ENCODE measurements at regions not wholly inside any gene's neighbourhood (a gene's known extent, or its start where the extent isn't known, plus 50 kb on each side); places are given as distances from the start of the nearest gene placed in this dataset.

DNA sequence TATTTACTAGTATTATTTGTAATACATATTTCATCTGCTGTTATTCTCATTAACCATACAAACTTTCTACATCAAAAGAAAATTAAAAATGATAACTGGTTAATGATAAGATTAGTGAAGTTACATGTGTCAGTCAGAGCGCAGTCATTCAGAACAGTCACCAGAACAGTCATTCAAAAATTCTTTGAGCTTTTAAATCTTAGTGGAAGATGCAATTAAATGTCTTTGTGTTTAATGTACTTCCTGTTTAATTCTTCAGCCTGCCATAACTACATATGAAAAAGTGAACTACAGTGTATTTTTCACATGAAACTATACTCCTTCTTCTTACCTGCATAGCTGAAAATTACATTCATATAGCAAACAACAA is 179.7 kb upstream of the NDST4 start:
- H3K4me1 ChIP-seq (ENCODE audit: control insufficient read depth in 5 of 5, insufficient read depth in 5 of 5, low read length in 5 of 5), result no peaks in the 10 kb centered on the region
- DNase-seq (no peak), ATAC-seq (ENCODE audit: insufficient read depth, low FRiP score) (no peak)
- H3K4me3 ChIP-seq, result no peak overlapping the region
- no peaks in the 10 kb centered on the region for H3K9me3 ChIP-seq (ENCODE audit: control insufficient read depth in 4 of 4, insufficient read depth in 3 of 4, low read length in 3 of 4)
- WGBS, 2 donors, result 91 to 98% methylated on average over 1 of the region's 1 CpG
- no peaks in the 10 kb centered on the region for H3K27me3 ChIP-seq (ENCODE audit: control insufficient read depth in 3 of 3, insufficient read depth in 3 of 3, low read length in 2 of 3)
- H3K27ac ChIP-seq (ENCODE audit: low read depth in 1 of 2, low read length in 1 of 2), result no peak overlapping the region
- TF ChIP-seq, protein P1, sequence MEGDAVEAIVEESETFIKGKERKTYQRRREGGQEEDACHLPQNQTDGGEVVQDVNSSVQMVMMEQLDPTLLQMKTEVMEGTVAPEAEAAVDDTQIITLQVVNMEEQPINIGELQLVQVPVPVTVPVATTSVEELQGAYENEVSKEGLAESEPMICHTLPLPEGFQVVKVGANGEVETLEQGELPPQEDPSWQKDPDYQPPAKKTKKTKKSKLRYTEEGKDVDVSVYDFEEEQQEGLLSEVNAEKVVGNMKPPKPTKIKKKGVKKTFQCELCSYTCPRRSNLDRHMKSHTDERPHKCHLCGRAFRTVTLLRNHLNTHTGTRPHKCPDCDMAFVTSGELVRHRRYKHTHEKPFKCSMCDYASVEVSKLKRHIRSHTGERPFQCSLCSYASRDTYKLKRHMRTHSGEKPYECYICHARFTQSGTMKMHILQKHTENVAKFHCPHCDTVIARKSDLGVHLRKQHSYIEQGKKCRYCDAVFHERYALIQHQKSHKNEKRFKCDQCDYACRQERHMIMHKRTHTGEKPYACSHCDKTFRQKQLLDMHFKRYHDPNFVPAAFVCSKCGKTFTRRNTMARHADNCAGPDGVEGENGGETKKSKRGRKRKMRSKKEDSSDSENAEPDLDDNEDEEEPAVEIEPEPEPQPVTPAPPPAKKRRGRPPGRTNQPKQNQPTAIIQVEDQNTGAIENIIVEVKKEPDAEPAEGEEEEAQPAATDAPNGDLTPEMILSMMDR (IDR thresholded peaks at IDR 0.05; ENCODE audit: control extremely low read depth, extremely low read depth), result no peak
- no peaks in the 10 kb centered on the region for H3K36me3 ChIP-seq (ENCODE audit: control insufficient read depth in 4 of 4, insufficient read depth in 4 of 4, low read length in 4 of 4)
- no peak overlapping the region for H3K9ac ChIP-seq (ENCODE audit: insufficient read depth in 1 of 2, low read length in 2 of 2)

GRCh38 chr4:115292320-115293092 is 179.1 kb upstream of the NDST4 start:
- TF ChIP-seq, protein P1 (IDR thresholded peaks at IDR 0.05; ENCODE audit: control extremely low read depth, extremely low read depth), result no peak
- ATAC-seq (ENCODE audit: insufficient read depth, low FRiP score) (no peak), DNase-seq (no peak)
- H3K4me1 ChIP-seq (ENCODE audit: control insufficient read depth in 5 of 5, insufficient read depth in 5 of 5, low read length in 5 of 5), result no peaks in the 10 kb centered on the region
- no peak overlapping the region for H3K27ac ChIP-seq (ENCODE audit: low read depth in 1 of 2, low read length in 1 of 2)
- 23 to 45% methylated on average over 2 of the region's 2 CpGs for WGBS, 2 donors
- no peak overlapping the region for H3K9ac ChIP-seq (ENCODE audit: insufficient read depth in 1 of 2, low read length in 2 of 2)
- no peaks in the 10 kb centered on the region for H3K27me3 ChIP-seq (ENCODE audit: control insufficient read depth in 3 of 3, insufficient read depth in 3 of 3, low read length in 2 of 3)
- no peaks in the 10 kb centered on the region for H3K9me3 ChIP-seq (ENCODE audit: control insufficient read depth in 4 of 4, insufficient read depth in 3 of 4, low read length in 3 of 4)
- H3K36me3 ChIP-seq (ENCODE audit: control insufficient read depth in 4 of 4, insufficient read depth in 4 of 4, low read length in 4 of 4), result no peaks in the 10 kb centered on the region
- H3K4me3 ChIP-seq, result no peak overlapping the region

DNA sequence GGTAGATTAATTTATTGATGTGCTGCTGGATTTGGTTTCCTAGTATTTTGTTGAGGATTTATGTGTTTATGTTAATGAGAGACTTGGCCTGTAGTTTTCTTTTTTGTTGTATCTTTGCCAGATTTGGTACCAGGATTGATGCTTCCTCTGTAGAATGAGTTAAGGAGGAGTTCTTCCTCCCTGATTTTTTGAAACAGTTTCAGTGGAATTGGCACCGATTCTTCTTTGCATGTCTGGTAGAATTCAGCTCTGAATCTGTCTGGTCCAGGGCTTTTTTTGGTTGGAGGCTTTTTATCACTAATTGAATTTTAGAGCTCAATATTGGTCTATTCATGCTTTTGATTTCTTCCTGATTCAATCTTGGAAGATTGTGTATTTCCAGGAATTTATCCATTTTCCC is 174.0 kb upstream of the NDST4 start:
- H3K9ac ChIP-seq (ENCODE audit: insufficient read depth in 1 of 2, low read length in 2 of 2), result no peak overlapping the region
- DNase-seq, result no peak
- peaks cover 0 to 3% (median 0%) of the 10 kb centered on the region in 4 donors for H3K9me3 ChIP-seq (ENCODE audit: control insufficient read depth in 4 of 4, insufficient read depth in 3 of 4, low read length in 3 of 4)
- TF ChIP-seq, protein P1 (IDR thresholded peaks at IDR 0.05; ENCODE audit: control extremely low read depth, extremely low read depth), result no peak
- no peaks in the 10 kb centered on the region for H3K27me3 ChIP-seq (ENCODE audit: control insufficient read depth in 3 of 3, insufficient read depth in 3 of 3, low read length in 2 of 3)
- no peaks in the 10 kb centered on the region for H3K4me1 ChIP-seq (ENCODE audit: control insufficient read depth in 5 of 5, insufficient read depth in 5 of 5, low read length in 5 of 5)
- ATAC-seq (ENCODE audit: insufficient read depth, low FRiP score), result no peak
- WGBS, 2 donors, result 56 to 59% methylated on average over 1 of the region's 1 CpG
- H3K36me3 ChIP-seq (ENCODE audit: control insufficient read depth in 4 of 4, insufficient read depth in 4 of 4, low read length in 4 of 4), result no peaks in the 10 kb centered on the region
- no peak overlapping the region for H3K27ac ChIP-seq (ENCODE audit: low read depth in 1 of 2, low read length in 1 of 2)
- H3K4me3 ChIP-seq, result no peak overlapping the region

- WGBS, 2 donors, result 21 to 54% methylated on average over 2 of the region's 2 CpGs
- DNase-seq, result no peak
- Histone ChIP-seq H3K27me3 (ENCODE audit: control insufficient read depth in 3 of 3, insufficient read depth in 3 of 3, low read length in 2 of 3) (no peaks in the 10 kb centered on the region), H3K4me1 (ENCODE audit: control insufficient read depth in 5 of 5, insufficient read depth in 5 of 5, low read length in 5 of 5) (no peaks in the 10 kb centered on the region), H3K36me3 (ENCODE audit: control insufficient read depth in 4 of 4, insufficient read depth in 4 of 4, low read length in 4 of 4) (no peaks in the 10 kb centered on the region), H3K9ac (ENCODE audit: insufficient read depth in 1 of 2, low read length in 2 of 2) (no peak overlapping the region), H3K4me3 (no peak overlapping the region), H3K9me3 (ENCODE audit: control insufficient read depth in 4 of 4, insufficient read depth in 3 of 4, low read length in 3 of 4) (no peaks in the 10 kb centered on the region), H3K27ac (ENCODE audit: low read depth in 1 of 2, low read length in 1 of 2) (no peak overlapping the region)
- ATAC-seq (ENCODE audit: insufficient read depth, low FRiP score), result no peak
- TF ChIP-seq, protein P1 (IDR thresholded peaks at IDR 0.05; ENCODE audit: control extremely low read depth, extremely low read depth), result no peak
Observed at GRCh38 chr4:115279330-115279729, 165.9 kb upstream of the NDST4 start.

Data from lung (tissue), 11 donors.